OCI-LY7 (cell line): ENCODE measurements at regions not wholly inside any gene's neighbourhood (a gene's known extent, or its start where the extent isn't known, plus 50 kb on each side); places are given as distances from the start of the nearest gene placed in this dataset.

ENCODE experiments used
- BruUV-seq: library from RNA; stranded (reverse); fragments of 400-500 nt; replicated peaks from 2 replicates; lab custom pipeline; 2021; lab: Mats Ljungman, UMichigan
- CTCF ChIA-PET: fragments of 300-600 bp; sonication (Branson Sonifier 250); formaldehyde crosslinking; loops from one replicate; lab custom pipeline; 2022; ENCODE audit warnings: antibody characterized with exemption; ENCODE audit not compliant: unreplicated experiment; lab: Charles Lee
- POLR2A ChIA-PET: fragments of 300-600 bp; sonication (Branson Sonifier 250); formaldehyde crosslinking; loops from one replicate; lab custom pipeline; 2022; ENCODE audit warnings: antibody characterized with exemption; lab: Charles Lee
- DNase-seq: peaks from one replicate; pipeline ENCODE4 v3.0.0-alpha.2; 2015; ENCODE audit warnings: low spot score
- H2AFZ ChIP-seq: fragments of 200-600 bp; sonication (generic), shearing (Covaris generic); 2 replicates; pipeline ENCODE4 v1.6.1; 2014; ENCODE audit warnings: mild to moderate bottlenecking, antibody characterized with exemption, low read length, moderate library complexity
- H3K27ac ChIP-seq: fragments of 200-600 bp; sonication (generic); 2 replicates; pipeline ENCODE4 v1.5.1; 2014; ENCODE audit warnings: mixed run types, low read depth, mild to moderate bottlenecking, moderate library complexity, low read length, inconsistent platforms; ENCODE audit not compliant: poor library complexity, severe bottlenecking
- H3K36me3 ChIP-seq: fragments of 200-600 bp; sonication (generic); 2 replicates; pipeline ENCODE4 v1.6.1; 2014; ENCODE audit warnings: mild to moderate bottlenecking, antibody characterized with exemption, low read length, moderate library complexity, mixed read lengths; ENCODE audit not compliant: insufficient read depth
- H3K4me1 ChIP-seq: fragments of 200-600 bp; sonication (generic); 2 replicates; pipeline ENCODE4 v1.5.1; 2014; ENCODE audit warnings: mild to moderate bottlenecking, low read length; ENCODE audit not compliant: insufficient read depth, poor library complexity, severe bottlenecking
- H3K4me2 ChIP-seq: fragments of 200-600 bp; sonication (generic); 2 replicates; pipeline ENCODE4 v1.6.1; 2014; ENCODE audit warnings: mild to moderate bottlenecking, low read length
- H3K4me3 ChIP-seq: fragments of 200-600 bp; sonication (generic); 2 replicates; pipeline ENCODE4 v1.5.1; 2014; ENCODE audit warnings: mild to moderate bottlenecking, low read depth, low read length; ENCODE audit not compliant: poor library complexity, severe bottlenecking
- H3K79me2 ChIP-seq: fragments of 200-600 bp; sonication (generic); 2 replicates; pipeline ENCODE4 v1.6.1; 2016; ENCODE audit warnings: low read depth, mild to moderate bottlenecking, low read length, moderate library complexity, mixed read lengths; ENCODE audit not compliant: insufficient read depth
- H3K9me2 ChIP-seq: fragments of 200-600 bp; sonication (generic); 2 replicates; pipeline ENCODE4 v1.6.1; 2016; ENCODE audit warnings: mild to moderate bottlenecking, low read length, mixed read lengths; ENCODE audit not compliant: insufficient read depth
- H3K9me3 ChIP-seq: fragments of 200-600 bp; sonication (generic); 2 replicates; pipeline ENCODE4 v1.6.1; 2014; ENCODE audit warnings: mild to moderate bottlenecking, mixed run types, low read length, mixed read lengths
- H4K20me1 ChIP-seq: fragments of 200-600 bp; sonication (generic); 2 replicates; pipeline ENCODE4 v1.6.1; 2014; ENCODE audit warnings: mild to moderate bottlenecking, antibody characterized with exemption, low read length, moderate library complexity, mixed read lengths; ENCODE audit not compliant: insufficient read depth
- EZH2phosphoT487 ChIP-seq: fragments of 200-600 bp; sonication (generic); IDR thresholded peaks from 2 replicates; pipeline ENCODE4 v1.6.1; 2018; ENCODE audit warnings: low read depth, borderline replicate concordance, mild to moderate bottlenecking, mixed run types, antibody characterized with exemption, low read length, moderate library complexity, mixed read lengths
- intact Hi-C: fragments of 100-400 bp; cut with micrococcal nuclease; formaldehyde crosslinking; loops from one replicate; pipeline ENCODE4 v1.10.0; 2022; ENCODE audit not compliant: unreplicated experiment
- TF ChIP-seq, protein P1 (sequence below): fragments of 200-600 bp; sonication (generic); conservative IDR thresholded peaks from 2 replicates; pipeline ENCODE4 v1.5.1; 2014; ENCODE audit warnings: mild to moderate bottlenecking, antibody characterized with exemption, low read length, moderate library complexity, mixed read lengths

- intact Hi-C loops = no loop called here
- DNase-seq = no peak
- Histone ChIP-seq H3K36me3 (no peaks in the 10 kb centered on the region), H2AFZ (no peak overlapping the region), H3K4me1 (no peaks in the 10 kb centered on the region), H3K9me3 (no peaks in the 10 kb centered on the region), H3K79me2 (no peaks in the 10 kb centered on the region), H3K4me3 (no peak overlapping the region), H3K9me2 (no peaks in the 10 kb centered on the region), H4K20me1 (no peaks in the 10 kb centered on the region), H3K4me2 (no peak overlapping the region), H3K27ac (no peak overlapping the region)
- ChIA-PET CTCF (no interaction called here), POLR2A (no interaction called here)
- no peak for TF ChIP-seq EZH2phosphoT487
- TF ChIP-seq, protein P1, sequence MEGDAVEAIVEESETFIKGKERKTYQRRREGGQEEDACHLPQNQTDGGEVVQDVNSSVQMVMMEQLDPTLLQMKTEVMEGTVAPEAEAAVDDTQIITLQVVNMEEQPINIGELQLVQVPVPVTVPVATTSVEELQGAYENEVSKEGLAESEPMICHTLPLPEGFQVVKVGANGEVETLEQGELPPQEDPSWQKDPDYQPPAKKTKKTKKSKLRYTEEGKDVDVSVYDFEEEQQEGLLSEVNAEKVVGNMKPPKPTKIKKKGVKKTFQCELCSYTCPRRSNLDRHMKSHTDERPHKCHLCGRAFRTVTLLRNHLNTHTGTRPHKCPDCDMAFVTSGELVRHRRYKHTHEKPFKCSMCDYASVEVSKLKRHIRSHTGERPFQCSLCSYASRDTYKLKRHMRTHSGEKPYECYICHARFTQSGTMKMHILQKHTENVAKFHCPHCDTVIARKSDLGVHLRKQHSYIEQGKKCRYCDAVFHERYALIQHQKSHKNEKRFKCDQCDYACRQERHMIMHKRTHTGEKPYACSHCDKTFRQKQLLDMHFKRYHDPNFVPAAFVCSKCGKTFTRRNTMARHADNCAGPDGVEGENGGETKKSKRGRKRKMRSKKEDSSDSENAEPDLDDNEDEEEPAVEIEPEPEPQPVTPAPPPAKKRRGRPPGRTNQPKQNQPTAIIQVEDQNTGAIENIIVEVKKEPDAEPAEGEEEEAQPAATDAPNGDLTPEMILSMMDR = no peak
- no TSS peak for BruUV-seq
Observed at GRCh38 chr11:92675303-92675702, 294.1 kb upstream of the MTNR1B start.

DNA sequence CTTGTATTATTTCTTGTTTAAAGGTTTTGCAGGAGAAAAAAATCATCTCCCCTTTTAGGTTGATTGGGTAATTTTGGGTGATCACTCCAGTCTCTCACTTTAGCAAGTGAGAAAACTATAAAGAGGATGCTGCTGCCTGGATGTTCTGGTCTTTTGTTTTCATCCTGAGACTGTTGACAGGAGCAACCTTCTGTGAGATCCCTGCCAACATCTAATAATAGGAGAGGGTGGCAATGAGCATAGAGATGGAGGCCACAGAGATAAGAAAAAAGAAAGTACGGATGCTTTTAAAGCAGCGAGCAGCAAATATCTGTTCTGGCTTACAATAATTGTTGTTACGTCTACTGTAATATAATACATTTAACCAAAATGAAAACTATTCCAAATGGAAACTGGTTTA lies 293.6 kb upstream of the MTNR1B start:
- Histone ChIP-seq H3K4me1 (no peaks in the 10 kb centered on the region), H3K9me3 (no peaks in the 10 kb centered on the region), H2AFZ (no peak overlapping the region), H3K36me3 (no peaks in the 10 kb centered on the region), H3K27ac (no peak overlapping the region), H3K4me2 (no peak overlapping the region), H3K4me3 (no peak overlapping the region), H3K9me2 (no peaks in the 10 kb centered on the region), H4K20me1 (no peaks in the 10 kb centered on the region), H3K79me2 (no peaks in the 10 kb centered on the region)
- TF ChIP-seq, protein P1 = no peak
- TF ChIP-seq EZH2phosphoT487 = no peak
- intact Hi-C loops = no loop called here
- POLR2A ChIA-PET = no interaction called here
- CTCF ChIA-PET = no interaction called here
- no TSS peak for BruUV-seq
- no peak for DNase-seq

DNA sequence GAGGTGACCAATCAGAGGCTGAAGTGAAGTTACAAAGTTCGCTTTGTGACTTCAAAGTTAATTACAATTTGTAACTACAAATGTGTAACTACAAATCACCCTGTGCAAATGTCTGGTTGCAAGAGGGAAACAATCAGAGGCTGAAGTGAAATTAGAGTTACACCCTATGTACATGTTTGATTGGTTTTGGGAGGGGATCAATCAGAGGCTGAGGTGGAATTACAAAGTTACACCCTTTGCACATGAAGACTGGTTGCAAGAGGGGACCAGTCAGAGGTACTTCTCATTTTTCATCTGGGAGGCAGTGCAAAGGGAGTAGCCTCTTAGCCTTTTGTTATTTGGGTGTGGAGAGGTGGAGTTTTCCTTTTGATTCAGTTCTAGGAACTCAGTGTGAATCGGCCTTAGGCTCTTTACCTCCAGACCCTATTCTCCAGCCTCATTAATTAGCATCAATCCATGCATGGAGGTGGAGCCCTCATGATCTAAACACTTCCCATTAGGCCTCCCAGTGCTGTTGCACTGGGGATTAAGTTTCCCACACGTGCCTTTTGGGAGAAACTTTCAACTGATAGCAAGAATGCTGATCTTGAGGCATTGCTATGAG lies 291.3 kb upstream of the MTNR1B start:
- H4K20me1 ChIP-seq = no peaks in the 10 kb centered on the region
- no peaks in the 10 kb centered on the region for H3K4me1 ChIP-seq
- intact Hi-C loops = no loop called here
- no peaks in the 10 kb centered on the region for H3K9me3 ChIP-seq
- ChIA-PET POLR2A (no interaction called here), CTCF (no interaction called here)
- no peaks in the 10 kb centered on the region for H3K79me2 ChIP-seq
- H2AFZ ChIP-seq = no peak overlapping the region
- no peaks in the 10 kb centered on the region for H3K36me3 ChIP-seq
- no peak overlapping the region for H3K4me3 ChIP-seq
- BruUV-seq = no TSS peak
- H3K4me2 ChIP-seq = no peak overlapping the region
- no peak for TF ChIP-seq EZH2phosphoT487
- TF ChIP-seq, protein P1 = no peak
- no peak overlapping the region for H3K27ac ChIP-seq
- DNase-seq = no peak
- no peaks in the 10 kb centered on the region for H3K9me2 ChIP-seq
